GM12891 (cell line): ENCODE measurements at regions not wholly inside any gene's neighbourhood (a gene's known extent, or its start where the extent isn't known, plus 50 kb on each side); places are given as distances from the start of the nearest gene placed in this dataset.

ENCODE experiments used
- PAX5 ChIP-seq: IDR thresholded peaks from 2 replicates; pipeline ENCODE4 v1.6.1; 2011; ENCODE audit warnings: low read length, moderate library complexity, mild to moderate bottlenecking; ENCODE audit not compliant: insufficient read depth, severe bottlenecking
- POLR2A ChIP-seq: IDR thresholded peaks from 2 replicates; pipeline ENCODE4 v1.6.1; 2011; ENCODE audit warnings: low read depth, low read length, control low read depth
- POLR2AphosphoS5 ChIP-seq: IDR thresholded peaks from 2 replicates; pipeline ENCODE4 v1.6.1; 2011; ENCODE audit warnings: low read depth, low read length, control low read depth
- SPI1 ChIP-seq: IDR thresholded peaks from 2 replicates; pipeline ENCODE4 v1.6.1; 2011; ENCODE audit warnings: low read depth, low read length, control low read depth
- TAF1 ChIP-seq: IDR thresholded peaks from 2 replicates; pipeline ENCODE4 v1.6.1; 2011; ENCODE audit warnings: low read depth, low read length, control low read depth

GRCh38 chr11:19602891-19603290 is 109.7 kb upstream of the NAV2 start:
- TF ChIP-seq TAF1 (no peak), POLR2A (no peak), POLR2AphosphoS5 (no peak), SPI1 (no peak), PAX5 (no peak)
